Stomach (tissue), 8 donors: ENCODE measurements at regions not wholly inside any gene's neighbourhood (a gene's known extent, or its start where the extent isn't known, plus 50 kb on each side); places are given as distances from the start of the nearest gene placed in this dataset.

Experiments used
- DNase-seq, 2 donors: peaks; one replicate each; pipeline versions ENCODE4 v3.0.0 to v3.0.0-alpha.2; 2013 to 2019
- H3K27ac ChIP-seq, 5 donors: fragments of 200-600 bp in 4 of 5; sonication (generic) in 4 of 5; one replicate each; pipeline ENCODE4 v1.5.1; 2013 to 2019; ENCODE audit warnings: mild to moderate bottlenecking in 1 of 5, moderate library complexity in 1 of 5
- H3K27me3 ChIP-seq, 3 donors: fragments of 200-600 bp; sonication (generic); one replicate each; pipeline ENCODE4 v1.5.1; 2017 to 2019; ENCODE audit warnings: mixed run types in 1 of 3
- H3K36me3 ChIP-seq, 4 donors: fragments of 200-600 bp; sonication (generic); 1 replicate in 3 of 4; 2 replicates in 1 of 4; pipeline ENCODE4 v1.5.1; 2016 to 2019
- H3K4me1 ChIP-seq, 4 donors: fragments of 200-600 bp; sonication (generic); one replicate each; pipeline ENCODE4 v1.5.1; 2016 to 2019
- H3K4me3 ChIP-seq, 4 donors: fragments of 200-600 bp; sonication (generic) in 3 of 4; one replicate each; pipeline ENCODE4 v1.5.1; 2016 to 2019; ENCODE audit warnings: mild to moderate bottlenecking in 1 of 4
- H3K9me3 ChIP-seq, 4 donors: fragments of 200-600 bp; sonication (generic); one replicate each; pipeline ENCODE4 v1.5.1; 2016 to 2019
- CTCF ChIP-seq, 7 experiments: fragments of 450-650 bp in 4 of 7; fragments of 200-600 bp in 3 of 7; sonication (generic) in 3 of 7; IDR thresholded peaks; one replicate each; pipeline ENCODE4 v1.5.1; 2016 to 2019; ENCODE audit warnings: antibody characterized with exemption in 7 of 7, control low read depth in 2 of 7, mild to moderate bottlenecking in 1 of 7
- EP300 ChIP-seq: sonication (generic); formaldehyde crosslinking; IDR thresholded peaks from one replicate; pipeline ENCODE4 v1.6.1; 2017; ENCODE audit warnings: antibody characterized with exemption
- POLR2A ChIP-seq, 4 donors: fragments of 450-650 bp; IDR thresholded peaks; one replicate each; pipeline ENCODE4 v1.6.1; 2016; ENCODE audit warnings: antibody characterized with exemption in 4 of 4, control low read depth in 2 of 4, mild to moderate bottlenecking in 1 of 4, moderate library complexity in 1 of 4
- POLR2AphosphoS5 ChIP-seq, 3 donors: sonication (generic); formaldehyde crosslinking; IDR thresholded peaks; one replicate each; pipeline ENCODE4 v1.6.1; 2016; ENCODE audit warnings: antibody characterized with exemption in 3 of 3
- WGBS, 5 donors: extraction: QIAGEN DNeasy Blood & Tissue Kit in 3 of 5; methylation state at CpG; one replicate each; pipeline versions ENCODE4 v1.1.5 to v1.1.7; 2013 to 2018; 5-methylcytosine and 5-hydroxymethylcytosine counted together
- intact Hi-C: fragments of 100-400 bp; cut with DNase I; formaldehyde crosslinking; loops from one replicate; pipeline ENCODE4 v1.15.1; 2023; ENCODE audit warnings: low total_unique reads
- donor health status: healthy with polysubstance abuse.
- donor health status: Bipolar disorder and iron deficiency.
- donor health status: healthy.

GRCh38 chr7:125098377-125098970 is 168.8 kb upstream of the POT1 start:
- DNase-seq, result no peak
- no peaks in the 10 kb centered on the region for H3K36me3 ChIP-seq
- no peaks in the 10 kb centered on the region for H3K9me3 ChIP-seq
- intact Hi-C loops, result no loop called here
- H3K4me1 ChIP-seq, result no peaks in the 10 kb centered on the region
- no peaks in the 10 kb centered on the region for H3K27me3 ChIP-seq
- H3K27ac ChIP-seq, result no peak overlapping the region
- no peak overlapping the region for H3K4me3 ChIP-seq
- no peak for TF ChIP-seq CTCF (IDR thresholded peaks at IDR 0.05)
- no peak for TF ChIP-seq POLR2AphosphoS5 (IDR thresholded peaks at IDR 0.05)
- WGBS, 5 donors, result 88 to 98% (median 95%) methylated on average over 1 of the region's 1 CpG

GRCh38 chr7:125090596-125090995 is 161.0 kb upstream of the POT1 start:
- H3K4me1 ChIP-seq, result no peaks in the 10 kb centered on the region
- DNase-seq, result no peak
- no peak overlapping the region for H3K4me3 ChIP-seq
- no peak overlapping the region for H3K27ac ChIP-seq
- 68 to 79% (median 74%) methylated on average over 3 of the region's 3 CpGs for WGBS, 5 donors
- H3K9me3 ChIP-seq, result no peaks in the 10 kb centered on the region
- TF ChIP-seq CTCF (IDR thresholded peaks at IDR 0.05) (no peak), POLR2AphosphoS5 (IDR thresholded peaks at IDR 0.05) (no peak), EP300 (no peak), POLR2A (IDR thresholded peaks at IDR 0.05) (no peak)
- H3K27me3 ChIP-seq, result no peaks in the 10 kb centered on the region
- intact Hi-C loops, result no loop called here
- no peaks in the 10 kb centered on the region for H3K36me3 ChIP-seq

- H3K27me3 ChIP-seq, result no peaks in the 10 kb centered on the region
- 73 to 85% (median 78%) methylated on average over 3 of the region's 3 CpGs for WGBS, 5 donors
- no peak for DNase-seq
- intact Hi-C loops, result no loop called here
- TF ChIP-seq EP300 (no peak), POLR2AphosphoS5 (IDR thresholded peaks at IDR 0.05) (no peak), CTCF (IDR thresholded peaks at IDR 0.05) (no peak), POLR2A (IDR thresholded peaks at IDR 0.05) (no peak)
- H3K9me3 ChIP-seq, result no peaks in the 10 kb centered on the region
- no peak overlapping the region for H3K4me3 ChIP-seq
- H3K4me1 ChIP-seq, result no peaks in the 10 kb centered on the region
- no peaks in the 10 kb centered on the region for H3K36me3 ChIP-seq
- H3K27ac ChIP-seq, result no peak overlapping the region
These were observed 159.5 kb upstream of the POT1 start for GRCh38 chr7:125089171-125089570.

- intact Hi-C loops, result no loop called here
- H3K27ac ChIP-seq, result no peak overlapping the region
- WGBS, 5 donors, result 88 to 94% (median 90%) methylated on average over 1 of the region's 1 CpG
- no peak overlapping the region for H3K4me3 ChIP-seq
- H3K9me3 ChIP-seq, result no peaks in the 10 kb centered on the region
- TF ChIP-seq EP300, result no peak
- no peak for TF ChIP-seq POLR2A (IDR thresholded peaks at IDR 0.05)
- TF ChIP-seq POLR2AphosphoS5 (IDR thresholded peaks at IDR 0.05), result no peak
- no peak for DNase-seq
- H3K27me3 ChIP-seq, result no peaks in the 10 kb centered on the region
- no peaks in the 10 kb centered on the region for H3K4me1 ChIP-seq
- H3K36me3 ChIP-seq, result no peaks in the 10 kb centered on the region
These were observed 158.9 kb upstream of the POT1 start for GRCh38 chr7:125088555-125088954.

- H3K4me1 ChIP-seq, result no peaks in the 10 kb centered on the region
- no peak overlapping the region for H3K4me3 ChIP-seq
- DNase-seq, result no peak
- H3K27ac ChIP-seq, result no peak overlapping the region
- H3K36me3 ChIP-seq, result no peaks in the 10 kb centered on the region
- TF ChIP-seq POLR2A (IDR thresholded peaks at IDR 0.05), result no peak
- no peak for TF ChIP-seq CTCF (IDR thresholded peaks at IDR 0.05)
- TF ChIP-seq POLR2AphosphoS5 (IDR thresholded peaks at IDR 0.05), result no peak
- TF ChIP-seq EP300, result no peak
- H3K9me3 ChIP-seq, result no peaks in the 10 kb centered on the region
- intact Hi-C loops, result no loop called here
- H3K27me3 ChIP-seq, result no peaks in the 10 kb centered on the region
These were observed 155.5 kb upstream of the POT1 start for GRCh38 chr7:125085084-125085483.
